Activated CD8-positive, alpha-beta memory T cell treated with anti-CD3 and anti-CD28 coated beads, Interleukin-2, amount 10 ng/mL, durations not matched to agents 7 days and 5 days (primary cell): ENCODE measurements at regions not wholly inside any gene's neighbourhood (a gene's known extent, or its start where the extent isn't known, plus 50 kb on each side); places are given as distances from the start of the nearest gene placed in this dataset.

Experiments used
- ATAC-seq: fragments of 150-1000 bp; cut with Tn5 transposase; one replicate; pipeline ENCODE4 v1.10.0; 2021; ENCODE audit warnings: moderate library complexity
- CTCF ChIA-PET: fragments of 350-600 bp; sonication (Branson Sonifier 250); formaldehyde crosslinking; loops from one replicate; lab custom pipeline; 2021; ENCODE audit warnings: antibody characterized with exemption; lab: Charles Lee
- DNase-seq: peaks from one replicate; pipeline ENCODE4 v3.0.0-alpha.2; 2020
- H3K27ac Mint-ChIP-seq: one replicate; pipeline ENCODE4 v1.8.0; 2021; ENCODE audit warnings: mild to moderate bottlenecking, mixed read lengths
- H3K27me3 Mint-ChIP-seq: one replicate; pipeline ENCODE4 v1.8.0; 2021; ENCODE audit warnings: mixed read lengths
- H3K36me3 Mint-ChIP-seq: one replicate; pipeline ENCODE4 v1.8.0; 2021; ENCODE audit warnings: mild to moderate bottlenecking, mixed read lengths
- H3K4me1 Mint-ChIP-seq: one replicate; pipeline ENCODE4 v1.8.0; 2021; ENCODE audit warnings: mixed read lengths
- H3K4me3 Mint-ChIP-seq: one replicate; pipeline ENCODE4 v1.8.0; 2021; ENCODE audit warnings: mild to moderate bottlenecking, moderate library complexity, mixed read lengths
- H3K9me3 Mint-ChIP-seq: one replicate; pipeline ENCODE4 v1.8.0; 2022; ENCODE audit warnings: low read depth, mixed read lengths

- H3K27me3 Mint-ChIP-seq: peaks cover 59% of the 10 kb centered on the region
- CTCF ChIA-PET: no interaction called here
- no peaks in the 10 kb centered on the region for H3K4me1 Mint-ChIP-seq
- H3K27ac Mint-ChIP-seq: no peak overlapping the region
- no peaks in the 10 kb centered on the region for H3K9me3 Mint-ChIP-seq
- H3K4me3 Mint-ChIP-seq: no peak overlapping the region
- ATAC-seq: no peak
- no peaks in the 10 kb centered on the region for H3K36me3 Mint-ChIP-seq
- peak; percentile 15 for DNase-seq
These were observed 71.7 kb upstream of the DRD2 start for GRCh38 chr11:113546757-113547507.

GRCh38 chr11:113542420-113542819, 67.2 kb upstream of the DRD2 start:
- no peak for ATAC-seq
- Mint-ChIP-seq H3K4me3 (no peak overlapping the region), H3K4me1 (no peaks in the 10 kb centered on the region), H3K9me3 (no peaks in the 10 kb centered on the region), H3K27me3 (peaks cover 58% of the 10 kb centered on the region), H3K27ac (no peak overlapping the region), H3K36me3 (no peaks in the 10 kb centered on the region)
- CTCF ChIA-PET: interaction anchor here (0.6 kb wide), 1 partner anchor 11 kb away, joined by 3 read pairs; no protein-coding TSS in a partner anchor
- DNase-seq: no peak

- CTCF ChIA-PET: interaction anchor here (0.9 to 1.2 kb wide), 2 partner anchors 46 to 190 kb away, joined by 3 to 4 read pairs; no protein-coding TSS in a partner anchor
- Mint-ChIP-seq H3K27ac (no peak overlapping the region), H3K36me3 (no peaks in the 10 kb centered on the region), H3K4me3 (no peak overlapping the region), H3K27me3 (peaks cover 59% of the 10 kb centered on the region), H3K4me1 (no peaks in the 10 kb centered on the region), H3K9me3 (no peaks in the 10 kb centered on the region)
- ATAC-seq: no peak
- no peak for DNase-seq
These were observed 65.5 kb upstream of the DRD2 start for GRCh38 chr11:113540416-113541330.

DNA sequence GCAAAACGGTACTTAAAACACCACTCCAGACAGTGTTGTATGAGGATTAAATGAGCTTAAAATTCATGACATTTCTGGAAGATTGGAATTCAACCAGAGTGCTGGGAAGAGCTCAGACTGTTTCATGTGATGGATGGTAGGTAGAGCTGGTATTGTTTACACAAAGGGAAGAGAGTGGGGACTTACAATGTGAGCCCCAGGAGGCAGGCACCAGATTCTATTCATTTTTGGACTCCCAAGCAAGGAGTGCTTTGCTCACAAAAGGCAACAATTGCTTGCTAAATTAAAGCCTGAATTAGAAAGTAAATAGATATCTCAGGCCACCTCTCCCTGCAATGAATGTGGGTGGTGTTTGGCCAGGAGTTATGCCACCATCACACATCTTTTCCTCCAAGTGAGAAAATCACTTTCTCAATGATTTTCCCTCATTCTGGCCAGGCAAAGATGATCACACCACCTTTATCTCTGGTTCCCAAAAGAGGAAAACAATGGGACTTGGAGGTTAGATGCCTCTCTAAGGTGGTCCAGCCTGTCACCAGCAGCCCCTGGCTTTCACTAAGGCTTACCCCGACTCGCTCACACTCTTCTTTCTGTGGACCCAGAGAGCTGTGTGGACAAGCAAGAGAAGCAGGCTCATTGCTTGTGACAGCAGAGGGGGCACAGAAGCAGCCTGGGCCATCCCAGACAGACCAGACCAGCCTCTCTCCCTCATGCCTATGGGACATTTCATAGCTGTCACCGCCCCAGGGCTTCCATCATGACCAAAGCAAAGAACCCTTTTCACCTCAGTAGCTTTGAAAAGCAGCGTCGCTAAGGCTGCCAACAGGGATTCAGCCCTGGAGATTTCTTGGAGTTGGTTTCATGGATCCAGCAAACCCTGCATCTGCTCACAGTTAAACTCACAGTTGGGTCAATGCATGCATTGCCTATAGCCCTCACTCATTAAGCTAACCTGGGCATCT, 63.5 kb upstream of the DRD2 start:
- Mint-ChIP-seq H3K9me3 (no peaks in the 10 kb centered on the region), H3K4me1 (no peaks in the 10 kb centered on the region), H3K27ac (no peak overlapping the region), H3K36me3 (no peaks in the 10 kb centered on the region), H3K27me3 (peaks cover 68% of the 10 kb centered on the region), H3K4me3 (no peak overlapping the region)
- CTCF ChIA-PET: no interaction called here
- no peak for ATAC-seq
- no peak for DNase-seq

GRCh38 chr11:113534625-113535024, 59.4 kb upstream of the DRD2 start:
- Mint-ChIP-seq H3K4me1 (no peaks in the 10 kb centered on the region), H3K9me3 (no peaks in the 10 kb centered on the region), H3K36me3 (no peaks in the 10 kb centered on the region), H3K4me3 (no peak overlapping the region), H3K27ac (no peak overlapping the region), H3K27me3 (peaks cover 74% of the 10 kb centered on the region)
- CTCF ChIA-PET: interaction anchor here (3.7 kb wide), 1 partner anchor 229 kb away, joined by 17 read pairs; no protein-coding TSS in a partner anchor
- DNase-seq: no peak
- no peak for ATAC-seq

DNA sequence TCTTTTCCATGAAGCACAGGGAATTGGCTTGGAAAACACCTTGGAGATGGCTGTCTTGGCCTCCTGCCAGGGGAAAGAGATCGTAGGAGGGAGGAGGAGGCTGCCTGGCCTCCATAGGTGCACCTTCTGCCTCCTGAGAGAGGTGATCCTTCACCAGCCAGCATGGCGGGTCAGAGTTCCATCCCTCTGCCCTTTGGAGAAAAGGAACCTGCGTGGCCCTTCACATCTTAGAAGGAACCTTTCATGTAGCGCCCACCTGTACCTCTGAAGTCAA, 58.2 kb upstream of the DRD2 start:
- Mint-ChIP-seq H3K36me3 (no peaks in the 10 kb centered on the region), H3K27me3 (peaks cover 71% of the 10 kb centered on the region), H3K27ac (no peak overlapping the region), H3K4me3 (no peak overlapping the region), H3K9me3 (no peaks in the 10 kb centered on the region), H3K4me1 (no peaks in the 10 kb centered on the region)
- DNase-seq (no peak), ATAC-seq (no peak)
- CTCF ChIA-PET: interaction anchor here (0.8 to 3.7 kb wide), 10 partner anchors 14 to 228 kb away, joined by 3 to 17 read pairs (median 6); partner anchors contain the start of gene TTC12

GRCh38 chr11:113532697-113533424, 57.7 kb upstream of the DRD2 start:
- CTCF ChIA-PET: interaction anchor here (0.8 to 3.7 kb wide), 15 partner anchors 9 to 264 kb away, joined by 3 to 17 read pairs (median 4); partner anchors contain the start of gene TTC12
- ATAC-seq (peak; percentile 58), DNase-seq (peak; percentile 63)
- Mint-ChIP-seq H3K27me3 (peaks cover 66% of the 10 kb centered on the region), H3K9me3 (no peaks in the 10 kb centered on the region), H3K36me3 (no peaks in the 10 kb centered on the region), H3K4me3 (no peak overlapping the region), H3K27ac (no peak overlapping the region), H3K4me1 (no peaks in the 10 kb centered on the region)

DNA sequence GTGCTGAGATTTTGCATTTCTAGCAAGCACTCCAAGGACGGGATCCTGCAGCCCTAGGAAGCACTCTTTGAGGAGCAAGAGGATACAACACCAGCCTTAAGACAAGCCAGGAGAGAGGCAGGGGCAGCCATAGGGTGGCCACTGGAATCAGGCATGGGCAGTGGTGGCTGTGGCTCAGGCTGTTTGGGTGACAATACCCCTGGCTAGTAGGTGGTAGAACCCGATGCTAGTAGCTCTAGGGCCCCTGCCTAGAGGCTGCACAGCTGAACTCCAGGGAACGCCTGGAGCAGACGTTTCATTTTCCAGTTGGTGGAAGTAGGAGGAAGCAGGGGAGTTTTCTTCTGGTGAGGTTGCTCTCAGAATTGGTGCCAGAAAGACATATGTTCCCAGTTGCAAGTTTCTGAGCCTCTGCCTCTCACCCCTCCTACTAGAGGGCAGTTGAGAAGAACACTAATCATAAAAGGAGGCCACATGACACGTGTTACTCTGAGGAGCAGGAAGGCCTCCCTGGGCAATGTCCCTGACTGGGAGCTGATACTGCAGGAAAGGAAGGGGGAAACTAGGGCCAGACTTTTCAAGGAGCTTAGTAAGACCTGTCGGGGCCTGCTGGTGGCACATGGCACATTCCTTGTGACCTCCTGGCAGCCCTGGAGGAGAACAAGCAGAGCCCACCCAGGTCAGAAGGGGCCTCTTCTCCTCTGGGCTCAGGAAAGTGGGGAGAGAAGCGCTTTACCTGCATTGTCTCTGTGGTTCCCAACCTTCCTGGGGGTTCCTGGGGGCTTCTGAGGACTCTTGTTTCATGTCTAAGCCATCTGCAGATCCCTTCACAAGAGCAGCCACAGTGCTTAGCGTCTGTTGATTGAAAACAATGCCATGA, 56.6 kb upstream of the DRD2 start:
- Mint-ChIP-seq H3K4me3 (no peak overlapping the region), H3K4me1 (no peaks in the 10 kb centered on the region), H3K27me3 (peaks cover 60% of the 10 kb centered on the region), H3K36me3 (no peaks in the 10 kb centered on the region), H3K9me3 (no peaks in the 10 kb centered on the region), H3K27ac (no peak overlapping the region)
- CTCF ChIA-PET: interaction anchor here (0.6 to 3.7 kb wide), 11 partner anchors 10 to 265 kb away, joined by 3 to 17 read pairs (median 4); no protein-coding TSS in a partner anchor
- no peak for DNase-seq
- ATAC-seq: no peak

GRCh38 chr11:113531083-113531482, 55.9 kb upstream of the DRD2 start:
- Mint-ChIP-seq H3K27me3 (peaks cover 60% of the 10 kb centered on the region), H3K36me3 (no peaks in the 10 kb centered on the region), H3K4me1 (no peaks in the 10 kb centered on the region), H3K4me3 (no peak overlapping the region), H3K27ac (no peak overlapping the region), H3K9me3 (no peaks in the 10 kb centered on the region)
- CTCF ChIA-PET: interaction anchor here (0.6 to 3.1 kb wide), 5 partner anchors 11 to 265 kb away, joined by 3 to 12 read pairs (median 4); no protein-coding TSS in a partner anchor
- ATAC-seq (no peak), DNase-seq (no peak)

GRCh38 chr11:113529606-113530005, 54.4 kb upstream of the DRD2 start:
- H3K36me3 Mint-ChIP-seq: no peaks in the 10 kb centered on the region
- no peak overlapping the region for H3K27ac Mint-ChIP-seq
- peaks cover 53% of the 10 kb centered on the region for H3K27me3 Mint-ChIP-seq
- ATAC-seq: no peak
- no peak overlapping the region for H3K4me3 Mint-ChIP-seq
- H3K4me1 Mint-ChIP-seq: no peaks in the 10 kb centered on the region
- no peaks in the 10 kb centered on the region for H3K9me3 Mint-ChIP-seq
- CTCF ChIA-PET: interaction anchor here (1.3 kb wide), 2 partner anchors 23 to 223 kb away, joined by 4 to 5 read pairs; no protein-coding TSS in a partner anchor
- DNase-seq: no peak

GRCh38 chr11:113528982-113529381, 53.8 kb upstream of the DRD2 start:
- no peak overlapping the region for H3K27ac Mint-ChIP-seq
- DNase-seq: no peak
- no peaks in the 10 kb centered on the region for H3K9me3 Mint-ChIP-seq
- no peaks in the 10 kb centered on the region for H3K36me3 Mint-ChIP-seq
- no peak for ATAC-seq
- no peaks in the 10 kb centered on the region for H3K4me1 Mint-ChIP-seq
- H3K27me3 Mint-ChIP-seq: peaks cover 47% of the 10 kb centered on the region
- CTCF ChIA-PET: interaction anchor here (1.1 to 1.3 kb wide), 3 partner anchors 9 to 223 kb away, joined by 3 to 5 read pairs (median 4); no protein-coding TSS in a partner anchor
- H3K4me3 Mint-ChIP-seq: no peak overlapping the region
